LNCaP clone FGC (cell line): ENCODE measurements at regions not wholly inside any gene's neighbourhood (a gene's known extent, or its start where the extent isn't known, plus 50 kb on each side); places are given as distances from the start of the nearest gene placed in this dataset.

Source experiments
- DNase-seq: peaks from one replicate; pipeline ENCODE4 v3.0.0-alpha.2; 2011; ENCODE audit warnings: low read depth
- H3K4me3 ChIP-seq: 2 replicates; pipeline ENCODE4 v1.5.1; 2011; ENCODE audit warnings: mild to moderate bottlenecking, low read depth, low read length, control low read depth
- CTCF ChIP-seq: IDR thresholded peaks from 2 replicates; pipeline ENCODE4 v1.5.1; 2012; ENCODE audit warnings: mild to moderate bottlenecking; ENCODE audit not compliant: control insufficient read depth, insufficient read depth; ENCODE audit errors: extremely low read depth

- no peak overlapping the region for H3K4me3 ChIP-seq
- no peak for TF ChIP-seq CTCF
- DNase-seq = no peak
Measured at GRCh38 chr10:10576937-10577336, 440.7 kb upstream of the CELF2 start.

- no peak for TF ChIP-seq CTCF
- no peak for DNase-seq
- no peak overlapping the region for H3K4me3 ChIP-seq
Measured at GRCh38 chr10:10579709-10580108, 438.0 kb upstream of the CELF2 start.

GRCh38 chr10:10584161-10584560 is 433.5 kb upstream of the CELF2 start:
- no peak for DNase-seq
- TF ChIP-seq CTCF = no peak
- no peak overlapping the region for H3K4me3 ChIP-seq

- no peak for TF ChIP-seq CTCF
- DNase-seq = no peak
- no peak overlapping the region for H3K4me3 ChIP-seq
Measured at GRCh38 chr10:10587744-10588393, 429.8 kb upstream of the CELF2 start.

- DNase-seq = no peak
- no peak for TF ChIP-seq CTCF
- H3K4me3 ChIP-seq = no peak overlapping the region
Measured at GRCh38 chr10:10589540-10590303, 427.9 kb upstream of the CELF2 start.

- no peak overlapping the region for H3K4me3 ChIP-seq
- TF ChIP-seq CTCF = no peak
- DNase-seq = no peak
Measured at GRCh38 chr10:10591715-10592341, 425.8 kb upstream of the CELF2 start.
